GM12878 (cell line): ENCODE measurements at regions not wholly inside any gene's neighbourhood (a gene's known extent, or its start where the extent isn't known, plus 50 kb on each side); places are given as distances from the start of the nearest gene placed in this dataset.

Experiments
- ATAC-seq: fragments of 200-7000 bp; cut with Tn5 transposase; 3 replicates; pipeline ENCODE4 v1.9.1; 2020; ENCODE audit warnings: mild to moderate bottlenecking, moderate library complexity
- BruUV-seq: library from RNA; stranded (reverse); fragments of 400-500 nt; replicated peaks from 2 replicates; lab custom pipeline; 2021; lab: Mats Ljungman, UMichigan
- CTCF ChIA-PET: fragments of 300-600 bp; sonication (Branson Sonifier 250); formaldehyde crosslinking; extraction: SDS; loops from one replicate; lab custom pipeline; 2021; ENCODE audit warnings: inconsistent platforms; lab: Yijun Ruan, JAX
- POLR2A ChIA-PET: fragments of 350-600 bp; formaldehyde crosslinking; extraction: SDS; loops from one replicate; lab custom pipeline; 2021; ENCODE audit warnings: inconsistent platforms; lab: Charles Lee
- RAD21 ChIA-PET: fragments of 300-600 bp; sonication (Branson Sonifier 250); formaldehyde crosslinking; loops from one replicate; lab custom pipeline; 2023; ENCODE audit warnings: antibody characterized with exemption; ENCODE audit not compliant: unreplicated experiment; lab: Charles Lee
- SMC1A ChIA-PET: fragments of 300-600 bp; sonication (Branson Sonifier 250); formaldehyde crosslinking; loops from one replicate; lab custom pipeline; 2023; ENCODE audit not compliant: unreplicated experiment, uncharacterized antibody; lab: Charles Lee
- DNase-seq: peaks from one replicate; pipeline ENCODE4 v3.0.0-alpha.2; 2011; ENCODE audit warnings: low read depth, low spot score
- FAIRE-seq: peaks from 3 replicates; lab custom pipeline; 2011; peaks lifted over from hg19 to GRCh38; lab: Jason Lieb, UNC
- H2AFZ ChIP-seq: 2 replicates; pipeline ENCODE4 v1.6.0; 2011; ENCODE audit warnings: low read depth, low read length, control low read depth; ENCODE audit not compliant: control insufficient read depth
- H3K27ac ChIP-seq: 2 replicates; pipeline ENCODE4 v1.5.1; 2011; ENCODE audit warnings: control low read depth; ENCODE audit not compliant: control insufficient read depth, insufficient read depth
- H3K27me3 ChIP-seq, 2 experiments: replicated peaks in 1 of 2; 2 replicates each; pipeline versions ENCODE4 v1.6.0 to v1.6.1; 2011; ENCODE audit warnings: low read length in 1 of 2; ENCODE audit not compliant: control insufficient read depth in 2 of 2, insufficient read depth in 2 of 2
- H3K36me3 ChIP-seq, 2 experiments: 2 replicates each; pipeline ENCODE4 v1.5.1; 2011; ENCODE audit warnings: low read length in 1 of 2; ENCODE audit not compliant: control insufficient read depth in 2 of 2, insufficient read depth in 2 of 2
- H3K4me1 ChIP-seq: 2 replicates; pipeline ENCODE4 v1.6.1; 2011; ENCODE audit warnings: mild to moderate bottlenecking, low read length, moderate library complexity, mixed read lengths; ENCODE audit not compliant: control insufficient read depth, insufficient read depth
- H3K4me2 ChIP-seq: 2 replicates; pipeline ENCODE4 v1.6.0; 2011; ENCODE audit warnings: control low read depth; ENCODE audit not compliant: control insufficient read depth, insufficient read depth
- H3K4me3 ChIP-seq: fragments of 200-600 bp; sonication (generic); 2 replicates; pipeline ENCODE4 v1.5.1; 2016
- H3K79me2 ChIP-seq: 2 replicates; pipeline ENCODE4 v1.6.0; 2011; ENCODE audit warnings: low read length; ENCODE audit not compliant: control insufficient read depth, insufficient read depth
- H3K9ac ChIP-seq: 2 replicates; pipeline ENCODE4 v1.8.0; 2011; ENCODE audit warnings: low read length, control low read depth, mixed read lengths; ENCODE audit not compliant: control insufficient read depth, insufficient read depth
- H3K9me3 ChIP-seq: replicated peaks from 3 replicates; pipeline ENCODE4 v1.5.1; 2011; ENCODE audit warnings: mild to moderate bottlenecking, low read length; ENCODE audit not compliant: control insufficient read depth, insufficient read depth
- H4K20me1 ChIP-seq: 2 replicates; pipeline ENCODE4 v1.6.0; 2011; ENCODE audit not compliant: control insufficient read depth, insufficient read depth
- ATF7 ChIP-seq: fragments of 450-650 bp; IDR thresholded peaks from 2 replicates; pipeline ENCODE4 v1.6.1; 2016; ENCODE audit warnings: low read depth, mild to moderate bottlenecking
- CREB1 ChIP-seq: IDR thresholded peaks from 2 replicates; pipeline ENCODE4 v1.6.1; 2012; ENCODE audit warnings: low read depth, mild to moderate bottlenecking, inconsistent platforms
- ELK1 ChIP-seq: IDR thresholded peaks from 2 replicates; pipeline ENCODE4 v1.6.1; 2012; ENCODE audit warnings: low read depth, low read length, improper control_type of control experiment
- GABPA ChIP-seq: IDR thresholded peaks from 2 replicates; pipeline ENCODE4 v1.6.1; 2014; ENCODE audit warnings: antibody characterized with exemption, low read depth, mild to moderate bottlenecking, inconsistent platforms
- HSF1 ChIP-seq: fragments of 150-350 bp; IDR thresholded peaks from 2 replicates; pipeline ENCODE4 v1.6.1; 2014; ENCODE audit warnings: mild to moderate bottlenecking, low read depth, low read length
- KLF5 ChIP-seq: fragments of 450-650 bp; IDR thresholded peaks from 2 replicates; pipeline ENCODE4 v1.6.1; 2014; ENCODE audit warnings: mild to moderate bottlenecking; ENCODE audit not compliant: partially characterized antibody
- MLLT1 ChIP-seq: fragments of 450-650 bp; IDR thresholded peaks from 2 replicates; pipeline ENCODE4 v1.6.1; 2016; ENCODE audit warnings: mild to moderate bottlenecking
- NFYA ChIP-seq: IDR thresholded peaks from 2 replicates; pipeline ENCODE4 v1.6.1; 2011; ENCODE audit warnings: low read depth, mild to moderate bottlenecking, low read length, improper control_type of control experiment, borderline replicate concordance
- PRDM15 ChIP-seq: fragments of 450-650 bp; formaldehyde crosslinking; IDR thresholded peaks from 2 replicates; pipeline ENCODE4 v1.4.0; 2020; ENCODE audit warnings: mild to moderate bottlenecking, moderate library complexity
- RFX5 ChIP-seq: IDR thresholded peaks from 2 replicates; pipeline ENCODE4 v1.6.1; 2011; ENCODE audit warnings: low read depth, low read length, improper control_type of control experiment
- SIX5 ChIP-seq: IDR thresholded peaks from 2 replicates; pipeline ENCODE4 v1.6.1; 2011; ENCODE audit warnings: mild to moderate bottlenecking, low read depth, low read length, moderate library complexity; ENCODE audit not compliant: severe bottlenecking
- ZNF592 ChIP-seq: fragments of 450-650 bp; IDR thresholded peaks from 2 replicates; pipeline ENCODE4 v1.6.1; 2017; ENCODE audit warnings: mild to moderate bottlenecking, moderate library complexity
- WGBS: methylation state at CpG from one replicate; pipeline ENCODE4 v1.1.6; 2016; ENCODE audit warnings: low lambda C conversion rate; ENCODE audit not compliant: insufficient replicate concordance, insufficient coverage; ENCODE audit errors: missing lambda C conversion rate; 5-methylcytosine and 5-hydroxymethylcytosine counted together
- in situ Hi-C: fragments of 300-500 bp; cut with MboI; formaldehyde crosslinking; loops from 9 replicates; pipeline ENCODE4 v1.14.3; 2018; ENCODE audit warnings: mixed read lengths
- intact Hi-C: fragments of 100-400 bp; cut with micrococcal nuclease; formaldehyde crosslinking; loops from one replicate; pipeline ENCODE4 v1.14.2; 2022; ENCODE audit not compliant: unreplicated experiment

GRCh38 chr15:37261685-37262084 is 161.3 kb upstream of the MEIS2 start:
- 73% methylated on average over 4 of the region's 4 CpGs for WGBS
- DNase-seq = no peak
- TF ChIP-seq RFX5 (no peak), CREB1 (no peak), ELK1 (no peak), KLF5 (no peak), NFYA (no peak), HSF1 (no peak), ATF7 (no peak), MLLT1 (no peak), PRDM15 (CRISPR knock-in tag) (no peak), GABPA (no peak), SIX5 (no peak), ZNF592 (no peak)

More at GRCh38 chr15:37261685-37262084, 161.3 kb upstream of the MEIS2 start:
- H3K4me2 ChIP-seq = no peak overlapping the region
- H3K4me3 ChIP-seq = no peak overlapping the region
- ChIA-PET CTCF (no interaction called here), RAD21 (no interaction called here), POLR2A (no interaction called here), SMC1A (no interaction called here)
- FAIRE-seq (no peak), ATAC-seq (no peak)
- no peaks in the 10 kb centered on the region for H3K27me3 ChIP-seq
- no peak overlapping the region for H2AFZ ChIP-seq
- H3K9ac ChIP-seq = no peak overlapping the region
- H3K36me3 ChIP-seq = no peaks in the 10 kb centered on the region
- H4K20me1 ChIP-seq = no peaks in the 10 kb centered on the region
- intact Hi-C loops (no loop called here), in situ Hi-C loops (no loop called here)
- no TSS peak for BruUV-seq
- no peak overlapping the region for H3K27ac ChIP-seq
- H3K9me3 ChIP-seq = no peaks in the 10 kb centered on the region
- H3K4me1 ChIP-seq = no peaks in the 10 kb centered on the region
- no peaks in the 10 kb centered on the region for H3K79me2 ChIP-seq
